Activated T-helper 1 cell treated with anti-CD3 and anti-CD28 coated beads, Interleukin-12 subunit alpha, Interleukin-12 subunit beta, Interleukin-2, Interleukin-4 antibody, amounts not matched to agents 30 ng/mL and 10 ng/mL and 1 ng/mL, durations not matched to agents 14 hours and 24 hours and 36 hours (primary cell): ENCODE measurements at regions not wholly inside any gene's neighbourhood (a gene's known extent, or its start where the extent isn't known, plus 50 kb on each side); places are given as distances from the start of the nearest gene placed in this dataset.

Experiments used
- DNase-seq: peaks from one replicate; pipeline ENCODE4 v3.0.0; 2021; ENCODE audit warnings: low spot score
- H3K27ac Mint-ChIP-seq: one replicate; pipeline ENCODE4 v1.8.0; 2021; ENCODE audit warnings: mild to moderate bottlenecking, mixed read lengths
- H3K27me3 Mint-ChIP-seq: one replicate; pipeline ENCODE4 v1.8.0; 2022; ENCODE audit warnings: mild to moderate bottlenecking, moderate library complexity, mixed read lengths; ENCODE audit not compliant: insufficient read depth
- H3K36me3 Mint-ChIP-seq: one replicate; pipeline ENCODE4 v1.8.0; 2021; ENCODE audit warnings: low read depth, mixed read lengths
- H3K4me1 Mint-ChIP-seq: one replicate; pipeline ENCODE4 v1.8.0; 2021; ENCODE audit warnings: low read depth, mixed read lengths
- H3K4me3 Mint-ChIP-seq: one replicate; pipeline ENCODE4 v1.8.0; 2021; ENCODE audit warnings: mild to moderate bottlenecking, moderate library complexity, mixed read lengths
- H3K9me3 Mint-ChIP-seq: one replicate; pipeline ENCODE4 v1.8.0; 2021; ENCODE audit warnings: mixed read lengths
- intact Hi-C: fragments of 100-400 bp; cut with micrococcal nuclease; formaldehyde crosslinking; loops from one replicate; pipeline ENCODE4 v1.15.1; 2024

DNA sequence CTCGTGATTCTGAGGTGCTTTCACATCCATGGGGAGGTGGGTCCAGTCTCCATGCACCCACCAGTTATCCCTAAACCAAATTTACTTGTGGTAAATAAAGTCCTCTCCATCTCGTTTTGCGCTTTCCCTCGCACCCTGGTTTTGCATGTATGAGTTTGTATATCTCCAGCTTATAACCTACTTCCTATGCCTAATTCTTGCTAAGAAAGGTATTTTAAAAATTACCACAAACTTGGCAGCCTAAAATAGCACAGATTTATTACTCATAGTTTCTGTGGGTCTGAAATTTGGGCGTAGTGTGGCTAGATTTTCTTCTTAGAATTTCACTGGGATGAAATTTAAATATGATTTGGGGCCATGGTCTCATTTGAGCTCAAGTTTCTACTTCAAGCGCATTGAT is 511.5 kb downstream of the NYAP2 start:
- DNase-seq, result no peak
- Mint-ChIP-seq H3K27me3 (peaks cover 4% of the 10 kb centered on the region), H3K4me3 (no peak overlapping the region), H3K36me3 (no peaks in the 10 kb centered on the region), H3K9me3 (no peaks in the 10 kb centered on the region), H3K27ac (no peak overlapping the region), H3K4me1 (no peaks in the 10 kb centered on the region)
- intact Hi-C loops, result no loop called here

DNA sequence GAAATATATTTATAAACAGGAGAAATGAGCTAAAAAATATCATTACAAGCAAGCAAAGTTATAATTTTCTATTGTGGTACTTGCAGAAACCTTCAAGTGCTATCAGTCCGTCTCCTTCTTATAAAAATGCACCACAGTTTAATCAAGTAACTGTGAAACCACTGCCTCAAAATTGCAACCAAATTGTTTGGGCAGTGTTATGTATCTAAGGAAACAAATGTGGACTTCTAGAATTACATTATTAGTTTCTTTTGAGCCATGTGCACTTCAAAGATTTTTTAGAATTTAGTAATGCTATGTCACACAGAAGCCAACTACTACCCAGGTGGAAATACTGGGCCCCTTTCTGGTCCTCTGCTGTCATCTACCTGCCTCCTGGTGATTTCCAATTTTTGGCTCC is 495.6 kb downstream of the NYAP2 start:
- intact Hi-C loops, result no loop called here
- Mint-ChIP-seq H3K9me3 (no peaks in the 10 kb centered on the region), H3K36me3 (no peaks in the 10 kb centered on the region), H3K4me1 (no peaks in the 10 kb centered on the region), H3K4me3 (no peak overlapping the region), H3K27ac (no peak overlapping the region), H3K27me3 (peaks cover 3% of the 10 kb centered on the region)
- DNase-seq, result no peak

DNA sequence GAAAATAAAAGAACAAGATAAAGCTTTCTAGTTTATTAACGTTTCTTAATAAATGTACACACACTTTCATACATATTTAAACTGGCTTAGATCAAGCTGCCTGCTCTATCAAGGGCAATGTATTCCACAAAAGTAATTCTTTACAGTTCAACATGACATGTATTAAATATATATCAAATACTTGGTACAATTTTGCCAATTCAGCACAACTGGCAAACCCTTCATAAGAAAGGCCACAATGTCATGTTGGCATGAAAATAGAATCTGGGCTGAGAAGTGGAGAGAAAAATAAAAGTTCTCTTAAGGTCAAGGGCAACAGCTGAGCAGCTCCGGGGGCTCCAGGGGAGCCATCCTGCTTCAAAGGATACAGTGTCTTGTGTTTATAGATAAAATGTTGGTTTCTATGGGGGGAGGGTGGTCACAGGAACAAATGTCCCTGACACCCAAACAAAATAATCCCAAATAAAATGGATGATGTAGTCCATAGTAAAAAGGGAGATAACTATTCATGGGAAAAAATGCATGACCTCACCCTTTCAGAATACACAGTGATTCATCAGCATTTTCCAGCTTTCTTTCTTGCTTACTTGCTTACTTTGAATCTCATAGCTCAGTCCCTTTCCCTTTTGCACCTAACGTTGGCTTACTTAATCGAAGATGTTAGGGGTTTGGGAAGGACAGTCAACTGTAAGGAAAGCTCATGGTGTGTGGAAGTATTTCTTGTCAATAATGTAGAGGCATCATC is 494.9 kb downstream of the NYAP2 start:
- Mint-ChIP-seq H3K36me3 (no peaks in the 10 kb centered on the region), H3K9me3 (no peaks in the 10 kb centered on the region), H3K27me3 (peaks cover 3% of the 10 kb centered on the region), H3K27ac (no peak overlapping the region), H3K4me1 (no peaks in the 10 kb centered on the region), H3K4me3 (no peak overlapping the region)
- DNase-seq, result no peak
- intact Hi-C loops, result no loop called here

DNA sequence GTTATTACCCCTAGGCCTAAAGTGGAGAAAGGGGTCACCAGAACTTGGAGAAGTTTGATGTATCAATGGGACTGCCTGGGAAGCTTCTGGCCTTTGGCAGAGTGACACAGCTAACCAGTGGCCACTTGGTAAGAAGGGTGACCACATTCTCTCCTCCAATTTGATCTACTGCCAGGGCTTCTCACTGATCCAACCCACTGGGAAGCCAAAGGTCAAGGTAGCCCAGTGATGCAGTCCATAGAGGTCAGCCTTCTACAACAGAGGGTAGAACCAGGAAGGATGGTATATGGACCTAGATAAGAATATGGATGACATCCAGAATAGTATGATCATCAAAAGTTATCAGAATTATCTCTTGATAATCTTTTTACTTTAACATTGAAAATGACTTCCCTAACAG is 493.6 kb downstream of the NYAP2 start:
- H3K4me1 Mint-ChIP-seq, result no peaks in the 10 kb centered on the region
- H3K27me3 Mint-ChIP-seq, result peaks cover under 1% of the 10 kb centered on the region
- intact Hi-C loops, result no loop called here
- no peaks in the 10 kb centered on the region for H3K36me3 Mint-ChIP-seq
- DNase-seq, result no peak
- no peak overlapping the region for H3K27ac Mint-ChIP-seq
- H3K9me3 Mint-ChIP-seq, result no peaks in the 10 kb centered on the region
- no peak overlapping the region for H3K4me3 Mint-ChIP-seq

DNA sequence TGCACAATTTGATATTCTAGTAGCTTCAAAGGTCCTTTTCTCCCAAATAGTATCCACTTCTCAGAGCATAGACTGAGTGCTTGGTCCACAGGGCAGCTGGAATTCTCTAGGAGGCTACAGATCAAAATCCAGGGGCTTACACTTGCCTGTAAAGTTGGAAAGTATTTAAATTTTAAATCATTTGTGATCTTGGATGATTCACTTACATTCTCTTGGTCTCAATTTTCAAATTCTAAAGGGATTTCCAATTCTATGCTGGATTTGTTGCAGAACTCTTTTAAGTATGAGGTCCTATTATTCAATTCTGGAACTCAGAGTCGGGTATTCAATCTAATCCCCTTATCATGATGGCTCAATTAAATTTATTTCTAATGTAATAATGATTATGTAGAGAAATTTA is 492.3 kb downstream of the NYAP2 start:
- Mint-ChIP-seq H3K4me3 (no peak overlapping the region), H3K27ac (no peak overlapping the region), H3K27me3 (no peaks in the 10 kb centered on the region), H3K36me3 (no peaks in the 10 kb centered on the region), H3K9me3 (no peaks in the 10 kb centered on the region), H3K4me1 (no peaks in the 10 kb centered on the region)
- intact Hi-C loops, result no loop called here
- no peak for DNase-seq

DNA sequence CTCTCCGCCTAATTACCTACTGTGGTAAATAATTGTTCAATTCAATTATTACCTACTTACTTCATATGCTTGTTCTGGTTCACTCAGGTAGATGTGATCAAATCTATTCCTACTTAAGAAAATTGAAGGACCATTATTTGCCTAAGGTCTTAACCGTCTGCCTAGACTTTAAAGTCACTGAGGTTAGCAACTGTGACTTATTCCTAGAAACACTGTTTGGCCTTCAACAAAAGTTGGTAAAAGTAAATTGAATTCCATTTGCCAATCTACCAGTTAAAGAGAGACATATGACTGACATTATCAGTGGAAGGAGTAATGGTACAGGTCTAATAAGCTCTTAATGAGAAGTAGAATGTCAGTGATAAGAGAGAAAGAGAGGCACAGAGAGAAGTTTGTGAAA is 491.5 kb downstream of the NYAP2 start:
- no peaks in the 10 kb centered on the region for H3K4me1 Mint-ChIP-seq
- no peak for DNase-seq
- no peak overlapping the region for H3K4me3 Mint-ChIP-seq
- H3K27ac Mint-ChIP-seq, result no peak overlapping the region
- H3K27me3 Mint-ChIP-seq, result no peaks in the 10 kb centered on the region
- intact Hi-C loops, result no loop called here
- no peaks in the 10 kb centered on the region for H3K36me3 Mint-ChIP-seq
- no peaks in the 10 kb centered on the region for H3K9me3 Mint-ChIP-seq

DNA sequence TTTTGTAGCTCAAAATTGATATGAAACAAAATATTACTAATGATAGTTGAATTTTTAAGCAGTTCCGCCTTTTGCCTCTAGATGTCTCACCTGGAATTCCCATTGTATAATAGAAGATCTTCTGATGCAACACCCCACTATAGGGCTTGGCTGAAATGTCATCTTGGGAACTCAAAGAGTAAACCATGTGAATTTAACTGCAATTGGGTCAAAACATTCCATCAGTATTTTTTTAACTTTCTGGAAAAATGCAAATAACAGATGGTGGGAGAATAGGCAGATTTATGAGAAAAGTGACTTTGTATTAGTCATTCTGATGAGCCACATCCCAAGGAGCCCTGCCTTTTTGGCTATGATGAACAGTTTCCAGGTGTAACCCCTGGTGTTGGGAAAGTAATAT is 489.9 kb downstream of the NYAP2 start:
- no peak for DNase-seq
- Mint-ChIP-seq H3K4me1 (no peaks in the 10 kb centered on the region), H3K9me3 (no peaks in the 10 kb centered on the region), H3K36me3 (no peaks in the 10 kb centered on the region), H3K27me3 (no peaks in the 10 kb centered on the region), H3K27ac (no peak overlapping the region), H3K4me3 (no peak overlapping the region)
- intact Hi-C loops, result loop anchor here (1.0 kb wide), 1 partner anchor 913 kb away; no protein-coding TSS in a partner anchor

DNA sequence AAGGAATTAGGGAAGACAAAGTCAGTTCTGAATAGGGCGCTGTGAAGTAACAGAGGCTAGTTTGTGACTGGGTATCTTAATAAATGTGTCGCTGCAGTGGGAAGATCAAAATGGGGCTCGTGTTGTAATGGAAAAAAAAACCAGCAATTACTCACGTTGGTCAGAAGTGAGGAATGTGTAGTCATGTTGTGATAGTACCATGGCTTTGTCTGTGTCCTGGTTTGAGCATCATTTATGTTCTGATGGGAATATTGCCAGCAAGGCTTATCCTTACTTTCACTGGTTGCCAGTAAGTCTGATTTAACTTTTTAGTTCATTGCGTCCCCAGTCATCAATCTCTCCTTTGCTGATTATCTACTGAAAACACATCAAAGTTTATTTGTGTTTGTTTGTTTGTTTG is 467.6 kb downstream of the NYAP2 start:
- Mint-ChIP-seq H3K4me3 (no peak overlapping the region), H3K27ac (no peak overlapping the region), H3K4me1 (no peaks in the 10 kb centered on the region), H3K36me3 (no peaks in the 10 kb centered on the region), H3K27me3 (no peaks in the 10 kb centered on the region), H3K9me3 (no peaks in the 10 kb centered on the region)
- intact Hi-C loops, result no loop called here
- DNase-seq, result no peak

DNA sequence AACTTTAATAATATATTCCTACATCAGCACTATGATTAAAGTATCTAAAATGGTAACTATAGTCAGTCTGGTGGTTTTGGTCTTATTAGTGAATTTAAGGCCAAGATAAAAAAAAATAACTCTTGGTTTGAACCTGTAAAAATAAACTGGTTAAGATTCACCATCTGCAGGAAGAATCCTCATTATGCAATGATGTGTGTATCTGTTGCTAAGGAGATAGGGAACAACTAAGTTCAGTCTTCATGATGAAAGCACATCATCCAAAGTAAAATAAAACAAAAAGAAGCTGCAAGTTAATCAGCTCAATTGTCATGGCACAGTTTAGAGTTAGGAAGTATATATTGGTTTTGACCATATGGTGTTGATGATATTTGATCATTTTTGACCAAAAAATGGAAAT is 466.0 kb downstream of the NYAP2 start:
- H3K4me3 Mint-ChIP-seq, result no peak overlapping the region
- intact Hi-C loops, result no loop called here
- H3K27me3 Mint-ChIP-seq, result no peaks in the 10 kb centered on the region
- H3K4me1 Mint-ChIP-seq, result no peaks in the 10 kb centered on the region
- H3K27ac Mint-ChIP-seq, result no peak overlapping the region
- no peaks in the 10 kb centered on the region for H3K36me3 Mint-ChIP-seq
- DNase-seq, result no peak
- no peaks in the 10 kb centered on the region for H3K9me3 Mint-ChIP-seq

DNA sequence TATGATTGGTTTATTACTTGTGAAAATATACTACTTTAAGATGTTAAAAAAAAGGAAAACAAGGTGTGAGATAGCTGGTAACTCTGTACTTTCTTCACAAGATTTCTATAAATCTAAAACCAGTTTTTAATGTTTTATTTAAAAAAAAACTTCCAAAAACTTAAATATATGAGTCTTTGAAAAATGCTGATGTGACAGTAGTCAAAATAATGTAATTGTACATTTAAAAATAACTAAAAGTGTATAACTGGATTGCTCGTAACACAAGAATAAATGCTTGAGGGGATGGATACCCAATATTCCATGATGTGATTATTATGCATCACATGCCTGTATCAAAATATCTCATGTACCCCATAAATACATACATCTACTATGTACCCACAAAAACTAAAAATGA is 464.9 kb downstream of the NYAP2 start:
- intact Hi-C loops, result no loop called here

DNA sequence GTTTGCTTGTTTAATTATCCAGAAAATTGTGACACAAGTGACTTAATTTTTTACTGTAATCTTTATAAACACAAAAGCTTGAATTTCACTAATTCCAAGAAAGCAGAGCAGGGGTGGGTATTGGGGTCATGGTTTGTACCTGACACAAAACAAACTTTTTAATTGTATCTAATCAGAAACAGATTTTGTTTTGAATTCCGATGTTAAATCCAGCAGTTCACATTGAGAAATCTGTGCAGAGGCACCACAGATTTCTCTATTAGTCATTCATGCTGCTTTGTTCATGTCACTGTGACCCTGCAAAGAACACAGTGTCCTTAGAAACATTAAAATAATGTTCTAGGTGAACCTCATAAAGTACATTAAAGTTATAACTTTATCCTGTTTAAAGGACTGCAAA is 443.4 kb downstream of the NYAP2 start:
- Mint-ChIP-seq H3K4me3 (no peak overlapping the region), H3K36me3 (no peaks in the 10 kb centered on the region), H3K9me3 (no peaks in the 10 kb centered on the region), H3K4me1 (no peaks in the 10 kb centered on the region), H3K27ac (no peak overlapping the region), H3K27me3 (no peaks in the 10 kb centered on the region)
- no peak for DNase-seq
- intact Hi-C loops, result no loop called here

More for the DNA sequence above, 464.9 kb downstream of the NYAP2 start:
- Mint-ChIP-seq H3K9me3 (no peaks in the 10 kb centered on the region), H3K4me3 (no peak overlapping the region), H3K27me3 (no peaks in the 10 kb centered on the region), H3K4me1 (no peaks in the 10 kb centered on the region), H3K36me3 (no peaks in the 10 kb centered on the region), H3K27ac (no peak overlapping the region)
- no peak for DNase-seq

DNA sequence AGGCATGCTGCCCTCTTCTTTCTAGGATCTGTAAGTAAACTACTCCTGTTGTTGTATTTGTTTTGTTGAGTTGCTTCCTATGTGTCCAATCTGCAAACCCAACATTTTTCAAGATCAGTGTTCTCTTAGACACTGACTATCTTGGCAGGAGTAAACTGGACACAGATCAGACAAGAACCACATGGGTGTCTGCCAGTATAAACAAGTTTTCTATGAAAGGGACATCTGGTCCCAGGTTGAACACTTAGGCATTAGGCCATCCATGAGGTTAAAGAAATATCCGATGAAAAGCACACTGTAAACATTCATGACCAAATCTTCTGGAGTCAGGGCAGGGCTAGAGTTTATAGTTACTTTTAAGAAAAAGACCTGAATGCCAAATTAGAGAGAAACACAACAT is 441.8 kb downstream of the NYAP2 start:
- no peaks in the 10 kb centered on the region for H3K4me1 Mint-ChIP-seq
- no peaks in the 10 kb centered on the region for H3K36me3 Mint-ChIP-seq
- H3K27ac Mint-ChIP-seq, result no peak overlapping the region
- no peaks in the 10 kb centered on the region for H3K9me3 Mint-ChIP-seq
- no peak for DNase-seq
- no peaks in the 10 kb centered on the region for H3K27me3 Mint-ChIP-seq
- intact Hi-C loops, result no loop called here
- no peak overlapping the region for H3K4me3 Mint-ChIP-seq

DNA sequence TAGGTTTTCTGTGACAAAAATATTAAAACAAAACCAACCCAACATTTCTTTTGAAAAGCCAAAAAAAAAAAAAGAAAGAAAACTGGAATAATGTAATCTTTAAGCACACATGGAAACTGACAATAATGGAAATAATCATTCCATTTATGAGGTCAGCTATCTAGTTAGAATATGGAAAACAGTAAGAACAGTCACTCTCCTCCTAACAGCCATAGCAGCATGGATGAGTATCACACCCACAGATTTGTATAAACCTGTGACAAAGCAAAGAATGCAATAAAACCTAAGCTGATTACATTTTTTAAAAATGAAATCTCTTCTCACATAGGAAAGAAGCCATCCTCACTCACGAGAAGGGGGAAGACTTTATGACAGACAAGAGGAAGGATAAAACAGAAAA is 437.8 kb downstream of the NYAP2 start:
- H3K27me3 Mint-ChIP-seq, result no peaks in the 10 kb centered on the region
- H3K4me3 Mint-ChIP-seq, result no peak overlapping the region
- intact Hi-C loops, result no loop called here
- DNase-seq, result no peak
- H3K9me3 Mint-ChIP-seq, result no peaks in the 10 kb centered on the region
- H3K27ac Mint-ChIP-seq, result no peak overlapping the region
- H3K4me1 Mint-ChIP-seq, result no peaks in the 10 kb centered on the region
- H3K36me3 Mint-ChIP-seq, result no peaks in the 10 kb centered on the region
